IMR-90 (cell line): ENCODE measurements at regions not wholly inside any gene's neighbourhood (a gene's known extent, or its start where the extent isn't known, plus 50 kb on each side); places are given as distances from the start of the nearest gene placed in this dataset.

ENCODE experiments used
- ATAC-seq: fragments of 200-7000 bp; cut with Tn5 transposase; 2 replicates; pipeline ENCODE4 v1.9.1; 2020; ENCODE audit warnings: low read depth, mild to moderate bottlenecking, moderate library complexity
- BruUV-seq: library from RNA; stranded (reverse); fragments of 400-500 nt; replicated peaks from 2 replicates; lab custom pipeline; 2021; lab: Mats Ljungman, UMichigan
- CTCF ChIA-PET: fragments of 300-600 bp; formaldehyde crosslinking; extraction: SDS; loops from one replicate; lab custom pipeline; 2021; ENCODE audit warnings: antibody characterized with exemption; lab: Yijun Ruan, JAX
- POLR2A ChIA-PET: fragments of 300-600 bp; sonication (Branson Sonifier 250); formaldehyde crosslinking; loops from one replicate; lab custom pipeline; 2022; ENCODE audit warnings: antibody characterized with exemption; ENCODE audit not compliant: unreplicated experiment; lab: Charles Lee
- DNase-seq: peaks from one replicate; pipeline ENCODE4 v3.0.0; 2013
- H2AFZ ChIP-seq: replicated peaks from 2 replicates; pipeline ENCODE3; 2013; ENCODE audit warnings: low read length, mild to moderate bottlenecking; ENCODE audit not compliant: poor library complexity
- H2AK5ac ChIP-seq: 2 replicates; pipeline ENCODE4 v1.6.1; 2013; ENCODE audit warnings: low read depth, low read length, inconsistent platforms
- H2AK9ac ChIP-seq: replicated peaks from 2 replicates; pipeline ENCODE3; 2013; ENCODE audit warnings: mild to moderate bottlenecking, low read depth, low read length, moderate library complexity; ENCODE audit not compliant: poor library complexity
- H2BK120ac ChIP-seq: 2 replicates; pipeline ENCODE4 v1.6.1; 2013; ENCODE audit warnings: low read depth, low read length, inconsistent platforms
- H2BK15ac ChIP-seq: 3 replicates; pipeline ENCODE4 v1.6.1; 2013; ENCODE audit warnings: low read depth, low read length, inconsistent platforms
- H2BK20ac ChIP-seq: 2 replicates; pipeline ENCODE4 v1.6.1; 2013; ENCODE audit warnings: low read depth, mild to moderate bottlenecking, inconsistent platforms, low read length, moderate library complexity
- H2BK5ac ChIP-seq: 2 replicates; pipeline ENCODE4 v1.6.1; 2013; ENCODE audit warnings: mild to moderate bottlenecking, low read depth, low read length, inconsistent platforms; ENCODE audit not compliant: poor library complexity, severe bottlenecking
- H3K14ac ChIP-seq: replicated peaks from 2 replicates; pipeline ENCODE4 v1.6.1; 2013; ENCODE audit warnings: low read depth, low read length, inconsistent platforms
- H3K18ac ChIP-seq: 2 replicates; pipeline ENCODE4 v1.6.1; 2013; ENCODE audit warnings: low read depth, low read length, control low read depth
- H3K23ac ChIP-seq: 2 replicates; pipeline ENCODE4 v1.6.1; 2013; ENCODE audit warnings: low read depth, low read length, inconsistent platforms
- H3K27ac ChIP-seq: 2 replicates; pipeline ENCODE4 v1.5.1; 2013; ENCODE audit warnings: mild to moderate bottlenecking, control low read depth, low read length; ENCODE audit not compliant: insufficient read depth
- H3K27me3 ChIP-seq: 2 replicates; pipeline ENCODE4 v1.6.1; 2013; ENCODE audit warnings: low read length; ENCODE audit not compliant: control insufficient read depth, insufficient read depth
- H3K36me3 ChIP-seq: 2 replicates; pipeline ENCODE4 v1.6.1; 2013; ENCODE audit warnings: low read length, mixed read lengths; ENCODE audit not compliant: control insufficient read depth, insufficient read depth
- H3K4ac ChIP-seq: 2 replicates; pipeline ENCODE4 v1.6.1; 2013; ENCODE audit warnings: low read depth, low read length, inconsistent platforms
- H3K4me1 ChIP-seq: 2 replicates; pipeline ENCODE4 v1.6.1; 2013; ENCODE audit warnings: low read length, mixed read lengths; ENCODE audit not compliant: control insufficient read depth, insufficient read depth
- H3K4me2 ChIP-seq: 2 replicates; pipeline ENCODE4 v1.6.1; 2013; ENCODE audit warnings: low read depth, mild to moderate bottlenecking, control low read depth, low read length, moderate library complexity
- H3K4me3 ChIP-seq: 2 replicates; pipeline ENCODE4 v1.5.1; 2013; ENCODE audit warnings: low read depth, mild to moderate bottlenecking, control low read depth, low read length, moderate library complexity; ENCODE audit not compliant: insufficient read depth
- H3K56ac ChIP-seq: 2 replicates; pipeline ENCODE4 v1.6.1; 2013; ENCODE audit warnings: low read length, inconsistent platforms; ENCODE audit not compliant: insufficient read depth; ENCODE audit errors: extremely low read depth
- H3K79me1 ChIP-seq, 2 experiments: 2 replicates each; pipeline ENCODE4 v1.6.1; 2013; ENCODE audit warnings: low read length in 2 of 2, inconsistent platforms in 1 of 2, low read depth in 1 of 2
- H3K9ac ChIP-seq: 2 replicates; pipeline ENCODE4 v1.6.1; 2013; ENCODE audit warnings: low read depth, low read length, control low read depth
- H3K9me1 ChIP-seq: 2 replicates; pipeline ENCODE4 v1.6.1; 2013; ENCODE audit warnings: low read length, inconsistent platforms; ENCODE audit not compliant: insufficient read depth
- H3K9me3 ChIP-seq: 2 replicates; pipeline ENCODE4 v1.6.1; 2013; ENCODE audit warnings: low read length; ENCODE audit not compliant: control insufficient read depth, insufficient read depth
- H4K20me1 ChIP-seq: 2 replicates; pipeline ENCODE4 v1.6.1; 2013; ENCODE audit warnings: low read length, inconsistent platforms; ENCODE audit not compliant: insufficient read depth
- H4K5ac ChIP-seq: 2 replicates; pipeline ENCODE4 v1.6.1; 2013; ENCODE audit warnings: mild to moderate bottlenecking, low read depth, low read length, control low read depth
- H4K8ac ChIP-seq, 2 experiments: 2 replicates each; pipeline ENCODE4 v1.6.1; 2013; ENCODE audit warnings: low read depth in 2 of 2, low read length in 2 of 2, control low read depth in 1 of 2, inconsistent platforms in 1 of 2
- H4K91ac ChIP-seq: 2 replicates; pipeline ENCODE4 v1.6.1; 2013; ENCODE audit warnings: low read depth, low read length, inconsistent platforms; ENCODE audit not compliant: insufficient read depth
- BHLHE40 ChIP-seq: fragments of 150-350 bp; IDR thresholded peaks from 2 replicates; pipeline ENCODE4 v1.6.1; 2016; ENCODE audit warnings: mild to moderate bottlenecking, low read depth, low read length
- CHD1 ChIP-seq: IDR thresholded peaks from 2 replicates; pipeline ENCODE4 v1.6.1; 2012; ENCODE audit warnings: low read depth, low read length, improper control_type of control experiment
- FOS ChIP-seq: fragments of 150-350 bp; IDR thresholded peaks from 2 replicates; pipeline ENCODE4 v1.6.1; 2016; ENCODE audit warnings: low read depth, low read length
- MAZ ChIP-seq: IDR thresholded peaks from 2 replicates; pipeline ENCODE4 v1.6.1; 2012; ENCODE audit warnings: low read depth, mild to moderate bottlenecking, low read length, improper control_type of control experiment, moderate library complexity, borderline replicate concordance
- MXI1 ChIP-seq: IDR thresholded peaks from 2 replicates; pipeline ENCODE4 v1.6.1; 2012; ENCODE audit warnings: low read depth, mild to moderate bottlenecking, low read length, moderate library complexity, borderline replicate concordance
- NFE2L2 ChIP-seq: fragments of 150-350 bp; IDR thresholded peaks from 2 replicates; pipeline ENCODE4 v1.6.1; 2016; ENCODE audit warnings: low read depth, mild to moderate bottlenecking, low read length
- RAD21 ChIP-seq: IDR thresholded peaks from 2 replicates; pipeline ENCODE4 v1.6.1; 2012; ENCODE audit warnings: low read length, improper control_type of control experiment
- RFX5 ChIP-seq: IDR thresholded peaks from 2 replicates; pipeline ENCODE4 v1.8.0; 2012; ENCODE audit warnings: low read depth, mild to moderate bottlenecking, low read length, moderate library complexity
- WGBS, 2 experiments: methylation state at CpG; one replicate each; pipeline versions ENCODE4 v1.1.5 to v1.1.7; 2013; ENCODE audit warnings: missing lambda C conversion rate in 2 of 2; ENCODE audit not compliant: insufficient read length in 1 of 2; ENCODE audit errors: extremely low coverage in 2 of 2; 5-methylcytosine and 5-hydroxymethylcytosine counted together
- dilution Hi-C: fragments of 300-500 bp; cut with HindIII; formaldehyde crosslinking; loops from one replicate; pipeline ENCODE4 v1.14.3; 2018; ENCODE audit warnings: low sequenced_read_pairs; ENCODE audit not compliant: unreplicated experiment
- in situ Hi-C: fragments of 300-500 bp; cut with MboI; formaldehyde crosslinking; loops from 3 replicates; pipeline ENCODE4 v1.14.3; 2019; ENCODE audit warnings: low sequenced_read_pairs, inconsistent platforms, mixed read lengths
- intact Hi-C: fragments of 100-400 bp; cut with micrococcal nuclease; formaldehyde crosslinking; loops from 2 replicates; pipeline ENCODE4 v1.10.0; 2022

DNA sequence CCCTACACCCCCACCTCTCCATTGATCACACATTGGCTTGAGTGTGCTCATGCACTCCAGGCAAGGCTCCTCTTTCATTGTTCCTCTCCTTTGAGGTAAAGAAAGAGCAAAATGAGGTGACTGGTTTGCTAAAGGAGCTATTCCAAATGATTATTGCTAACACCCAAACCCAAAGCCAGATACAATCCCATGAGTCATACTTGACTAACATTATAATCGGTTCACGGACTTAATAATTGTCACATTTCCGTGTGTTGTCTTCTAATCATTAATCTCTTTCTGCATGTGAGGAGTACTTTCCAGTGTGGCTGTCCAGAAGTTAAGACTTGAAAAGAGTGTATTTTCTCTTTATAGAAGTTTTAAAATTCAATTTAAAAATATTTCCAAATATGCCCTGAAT lies 174.3 kb upstream of the SFRP2 start:
- Histone ChIP-seq H3K4me3 (no peak overlapping the region), H3K79me1 (no peaks in the 10 kb centered on the region), H4K5ac (no peak overlapping the region), H3K56ac (no peak overlapping the region), H4K91ac (no peak overlapping the region), H4K8ac (no peak overlapping the region), H2BK120ac (no peak overlapping the region), H2BK15ac (no peak overlapping the region), H3K4me2 (no peak overlapping the region), H2AFZ (no peak overlapping the region), H3K9me1 (no peaks in the 10 kb centered on the region), H2BK5ac (no peak overlapping the region), H3K9ac (no peak overlapping the region), H3K4ac (no peak overlapping the region), H3K4me1 (no peaks in the 10 kb centered on the region), H3K27ac (no peak overlapping the region), H3K27me3 (no peaks in the 10 kb centered on the region), H2AK9ac (no peak overlapping the region), H4K20me1 (no peaks in the 10 kb centered on the region), H3K23ac (no peak overlapping the region), H3K9me3 (peaks cover 6% of the 10 kb centered on the region; the same call in 1 of the 2 replicates), H3K18ac (no peak overlapping the region), H3K36me3 (no peaks in the 10 kb centered on the region), H2BK20ac (no peak overlapping the region), H3K14ac (no peak overlapping the region), H2AK5ac (no peak overlapping the region)
- no CpG with 5 or more reads among the region's 3 CpGs for WGBS, 2 experiments
- BruUV-seq, result no TSS peak
- DNase-seq, result no peak
- in situ Hi-C loops, result no loop called here
- ChIA-PET CTCF (no interaction called here), POLR2A (no interaction called here)
- intact Hi-C loops, result no loop called here
- TF ChIP-seq RAD21 (no peak), RFX5 (no peak), BHLHE40 (no peak), MAZ (no peak), NFE2L2 (no peak), FOS (no peak), CHD1 (no peak), MXI1 (no peak)
- dilution Hi-C loops, result no loop called here
- no peak for ATAC-seq
